HL-60 (cell line): ENCODE measurements at regions not wholly inside any gene's neighbourhood (a gene's known extent, or its start where the extent isn't known, plus 50 kb on each side); places are given as distances from the start of the nearest gene placed in this dataset.

Source experiments
- DNase-seq, 2 experiments: peaks; one replicate each; pipeline ENCODE4 v3.0.0-alpha.2; 2010 to 2020; ENCODE audit warnings: low read depth in 1 of 2, low spot score in 1 of 2
- H3K27ac ChIP-seq: fragments of 250-450 bp; sonication (Bioruptor Pico); replicated peaks from 2 replicates; pipeline ENCODE4 v1.5.1; 2020; ENCODE audit warnings: mild to moderate bottlenecking, moderate library complexity
- H3K27me3 ChIP-seq: fragments of 250-450 bp; sonication (Bioruptor Pico); 2 replicates; pipeline ENCODE4 v1.5.1; 2021; ENCODE audit warnings: mild to moderate bottlenecking, moderate library complexity; ENCODE audit not compliant: insufficient read depth, poor library complexity, severe bottlenecking
- H3K4me3 ChIP-seq: replicated peaks from 2 replicates; pipeline ENCODE4 v1.5.1; 2011; ENCODE audit warnings: mild to moderate bottlenecking, control low read depth, low read length; ENCODE audit not compliant: insufficient read depth
- CTCF ChIP-seq: IDR thresholded peaks from one replicate; pipeline ENCODE4 v1.5.1; 2011; ENCODE audit warnings: low read length, control low read depth, inconsistent platforms; ENCODE audit not compliant: insufficient read depth
- GABPA ChIP-seq: IDR thresholded peaks from 2 replicates; pipeline ENCODE4 v1.6.1; 2012; ENCODE audit warnings: low read depth
- POLR2AphosphoS5 ChIP-seq: IDR thresholded peaks from 2 replicates; pipeline ENCODE4 v1.6.1; 2012; ENCODE audit warnings: low read depth
- REST ChIP-seq: IDR thresholded peaks from 2 replicates; pipeline ENCODE4 v1.6.1; 2012; ENCODE audit warnings: low read depth; ENCODE audit not compliant: insufficient replicate concordance
- SPI1 ChIP-seq: IDR thresholded peaks from 2 replicates; pipeline ENCODE4 v1.6.1; 2012; ENCODE audit warnings: low read depth, mild to moderate bottlenecking, borderline replicate concordance

DNA sequence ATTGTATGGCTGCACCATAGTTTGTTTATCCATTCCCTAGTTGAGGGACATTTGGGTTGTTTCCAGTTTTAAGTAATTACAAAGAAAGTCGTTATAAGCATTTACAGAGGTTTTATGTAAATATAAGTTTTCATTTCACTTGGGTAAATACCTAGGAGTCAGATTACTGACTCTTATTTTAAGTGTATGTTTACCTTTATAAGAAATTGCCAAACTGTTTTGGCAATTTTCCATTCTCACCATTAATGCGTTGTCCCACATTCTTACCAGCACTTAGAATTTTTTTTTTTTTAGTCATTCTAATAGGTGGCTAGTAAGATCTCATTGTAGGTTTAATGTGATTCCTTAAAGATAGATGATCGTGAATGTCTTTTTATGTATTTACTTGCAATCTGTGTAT, 121.5 kb upstream of the NR3C2 start:
- Histone ChIP-seq H3K27ac (no peak overlapping the region), H3K4me3 (no peak overlapping the region), H3K27me3 (no peaks in the 10 kb centered on the region)
- TF ChIP-seq CTCF (no peak), GABPA (no peak), POLR2AphosphoS5 (no peak), SPI1 (no peak), REST (no peak)
- DNase-seq: no peak

DNA sequence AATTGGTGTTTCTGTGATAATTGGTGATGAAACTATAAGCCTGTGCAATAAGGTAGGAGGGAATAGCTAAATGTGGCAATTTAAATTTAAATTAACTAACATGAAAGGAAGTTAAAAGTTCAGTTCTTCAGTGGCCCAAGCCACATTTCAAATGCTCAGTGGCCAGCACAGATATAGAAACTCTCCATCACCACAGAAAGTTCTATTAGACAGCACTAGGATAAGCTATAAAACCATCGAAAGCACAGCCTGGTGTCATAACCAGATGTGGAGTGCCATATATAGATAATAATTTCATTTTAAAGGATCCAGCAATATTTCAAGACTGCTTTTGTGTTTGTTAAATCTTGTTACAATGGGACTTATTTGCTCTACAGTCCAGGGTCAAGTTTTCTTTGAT, 119.3 kb upstream of the NR3C2 start:
- H3K27ac ChIP-seq: no peak overlapping the region
- H3K4me3 ChIP-seq: no peak overlapping the region

GRCh38 chr4:148557793-148558192, 115.6 kb upstream of the NR3C2 start:
- no peaks in the 10 kb centered on the region for H3K27me3 ChIP-seq
- H3K4me3 ChIP-seq: no peak overlapping the region
- TF ChIP-seq SPI1 (no peak), POLR2AphosphoS5 (no peak), CTCF (no peak), REST (no peak), GABPA (no peak)
- no peak for DNase-seq
- H3K27ac ChIP-seq: no peak overlapping the region

More for the DNA sequence above, 119.3 kb upstream of the NR3C2 start:
- no peaks in the 10 kb centered on the region for H3K27me3 ChIP-seq
- DNase-seq: no peak
- no peak for TF ChIP-seq POLR2AphosphoS5
- no peak for TF ChIP-seq SPI1
- TF ChIP-seq CTCF: no peak
- no peak for TF ChIP-seq REST
- no peak for TF ChIP-seq GABPA
